Colonic mucosa (tissue), 4 donors: ENCODE measurements at regions not wholly inside any gene's neighbourhood (a gene's known extent, or its start where the extent isn't known, plus 50 kb on each side); places are given as distances from the start of the nearest gene placed in this dataset.

ENCODE experiments used
- DNase-seq: peaks from one replicate; pipeline ENCODE4 v3.0.0-alpha.2; 2020
- H3K27ac ChIP-seq: fragments of 200-600 bp; one replicate; pipeline ENCODE4 v1.8.0; 2021
- H3K27me3 ChIP-seq: fragments of 200-600 bp; one replicate; pipeline ENCODE4 v1.8.0; 2021
- H3K36me3 ChIP-seq: fragments of 200-600 bp; one replicate; pipeline ENCODE4 v1.8.0; 2021
- H3K4me1 ChIP-seq: fragments of 200-600 bp; one replicate; pipeline ENCODE4 v1.8.0; 2021; ENCODE audit warnings: mild to moderate bottlenecking
- H3K4me3 ChIP-seq: fragments of 200-600 bp; one replicate; pipeline ENCODE4 v1.8.0; 2021
- H3K9ac ChIP-seq, 2 donors: one replicate each; pipeline ENCODE4 v1.7.0; 2013; ENCODE audit warnings: control low read depth in 2 of 2, low read depth in 2 of 2, low read length in 2 of 2
- H3K9me3 ChIP-seq: fragments of 200-600 bp; one replicate; pipeline ENCODE4 v1.8.0; 2021
- CTCF ChIP-seq: fragments of 200-600 bp; IDR thresholded peaks from one replicate; pipeline ENCODE4 v1.8.0; 2022; ENCODE audit warnings: antibody characterized with exemption, mild to moderate bottlenecking
- intact Hi-C: fragments of 100-400 bp; cut with DNase I; formaldehyde crosslinking; loops from one replicate; pipeline ENCODE4 v1.14.1; 2022
- donor health status: healthy.
- donor health status: DM: no; HTN: no; CAD: no.
- donor health status: DM: no; HTN: no; CAD: no.

DNA sequence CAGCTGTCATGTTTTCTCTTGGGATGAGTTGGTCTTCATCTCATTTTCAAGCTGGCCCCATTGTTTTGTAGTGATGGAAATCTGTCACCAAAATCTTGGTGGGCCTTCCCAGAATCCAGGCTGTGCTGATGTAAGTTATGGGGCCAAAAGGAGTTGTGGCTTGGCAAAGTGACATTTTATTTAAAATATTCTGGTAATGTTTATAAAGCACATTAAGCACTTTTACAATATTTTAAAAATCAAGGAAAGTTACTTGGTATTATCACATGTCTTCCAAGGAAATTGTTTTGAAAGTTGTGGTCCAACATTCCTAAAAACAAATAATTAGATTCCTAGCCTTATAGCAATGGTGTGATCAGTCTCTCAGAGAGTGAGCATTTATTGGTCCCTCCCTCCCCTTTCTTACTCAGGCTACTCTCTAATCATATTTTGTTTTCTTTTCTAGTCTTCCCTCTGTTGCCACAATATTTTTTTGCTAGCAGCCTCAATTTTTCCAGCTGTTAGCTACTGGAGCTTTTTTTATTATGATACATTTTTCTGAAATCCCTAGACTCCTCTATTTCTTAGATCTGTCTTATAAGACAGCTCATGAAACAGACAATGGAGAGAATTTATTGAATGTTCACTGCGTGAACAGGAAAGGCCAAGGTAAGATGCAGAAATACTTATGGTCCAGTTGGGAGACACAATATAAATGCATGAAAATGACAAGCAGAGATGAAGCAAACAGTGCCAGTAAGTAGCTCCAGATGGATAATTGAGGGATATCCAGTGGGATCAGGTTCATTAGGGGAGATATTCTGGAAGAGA lies 408.1 kb upstream of the ZNF608 start:
- H3K4me3 ChIP-seq, result no peak overlapping the region
- no peak for DNase-seq
- no peaks in the 10 kb centered on the region for H3K36me3 ChIP-seq
- no peak overlapping the region for H3K9ac ChIP-seq
- no peaks in the 10 kb centered on the region for H3K27me3 ChIP-seq
- no peaks in the 10 kb centered on the region for H3K9me3 ChIP-seq
- intact Hi-C loops, result no loop called here
- TF ChIP-seq CTCF, result no peak
- no peak overlapping the region for H3K27ac ChIP-seq
- no peaks in the 10 kb centered on the region for H3K4me1 ChIP-seq

GRCh38 chr5:125160787-125161502 lies 414.5 kb upstream of the ZNF608 start:
- no peaks in the 10 kb centered on the region for H3K36me3 ChIP-seq
- H3K4me3 ChIP-seq, result no peak overlapping the region
- intact Hi-C loops, result no loop called here
- no peak for TF ChIP-seq CTCF
- H3K9me3 ChIP-seq, result no peaks in the 10 kb centered on the region
- no peak overlapping the region for H3K27ac ChIP-seq
- no peak for DNase-seq
- H3K9ac ChIP-seq, result no peak overlapping the region
- no peaks in the 10 kb centered on the region for H3K27me3 ChIP-seq
- H3K4me1 ChIP-seq, result no peaks in the 10 kb centered on the region

DNA sequence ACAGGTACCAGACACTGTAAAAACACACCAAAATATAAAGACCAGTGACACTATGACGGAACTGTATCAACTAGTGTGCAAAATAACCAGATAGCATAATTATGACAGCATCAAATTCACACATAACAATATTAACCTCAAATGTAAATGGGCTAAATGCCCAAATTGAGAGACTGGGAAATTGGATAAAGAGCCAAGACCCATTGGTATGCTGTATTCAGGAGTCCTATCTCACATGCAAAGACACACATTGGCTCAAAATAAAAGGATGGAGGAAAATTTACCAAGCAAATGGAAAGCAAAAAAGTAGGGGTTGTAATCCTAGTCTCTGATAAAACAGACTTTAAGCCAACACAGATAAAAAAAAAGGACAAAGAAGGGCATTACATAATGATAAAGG lies 416.3 kb upstream of the ZNF608 start:
- intact Hi-C loops, result no loop called here
- no peak for TF ChIP-seq CTCF
- no peaks in the 10 kb centered on the region for H3K36me3 ChIP-seq
- no peak for DNase-seq
- H3K27ac ChIP-seq, result no peak overlapping the region
- H3K4me1 ChIP-seq, result no peaks in the 10 kb centered on the region
- no peak overlapping the region for H3K9ac ChIP-seq
- no peak overlapping the region for H3K4me3 ChIP-seq
- no peaks in the 10 kb centered on the region for H3K9me3 ChIP-seq
- H3K27me3 ChIP-seq, result no peaks in the 10 kb centered on the region

DNA sequence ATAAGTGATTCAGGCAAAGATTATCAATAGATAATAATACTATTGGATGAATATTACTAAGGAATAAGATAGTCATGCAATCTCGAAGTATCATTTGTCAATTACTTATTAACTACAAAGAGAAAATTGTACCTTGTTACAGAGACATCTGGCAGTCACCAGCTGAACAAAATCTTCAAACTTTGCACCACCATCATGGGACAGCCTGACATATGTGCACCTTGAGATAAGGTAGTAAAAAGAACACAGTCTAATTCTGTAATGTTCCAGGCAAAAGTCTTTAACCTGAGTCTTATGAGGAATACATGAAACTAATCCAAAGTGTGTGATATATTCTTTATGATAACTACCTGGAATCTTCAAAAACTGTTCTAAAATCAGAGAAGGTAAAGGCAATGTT lies 423.0 kb upstream of the ZNF608 start:
- no peaks in the 10 kb centered on the region for H3K9me3 ChIP-seq
- intact Hi-C loops, result no loop called here
- no peak overlapping the region for H3K9ac ChIP-seq
- H3K4me3 ChIP-seq, result no peak overlapping the region
- no peaks in the 10 kb centered on the region for H3K27me3 ChIP-seq
- no peak for TF ChIP-seq CTCF
- H3K36me3 ChIP-seq, result no peaks in the 10 kb centered on the region
- no peaks in the 10 kb centered on the region for H3K4me1 ChIP-seq
- H3K27ac ChIP-seq, result no peak overlapping the region
- no peak for DNase-seq

DNA sequence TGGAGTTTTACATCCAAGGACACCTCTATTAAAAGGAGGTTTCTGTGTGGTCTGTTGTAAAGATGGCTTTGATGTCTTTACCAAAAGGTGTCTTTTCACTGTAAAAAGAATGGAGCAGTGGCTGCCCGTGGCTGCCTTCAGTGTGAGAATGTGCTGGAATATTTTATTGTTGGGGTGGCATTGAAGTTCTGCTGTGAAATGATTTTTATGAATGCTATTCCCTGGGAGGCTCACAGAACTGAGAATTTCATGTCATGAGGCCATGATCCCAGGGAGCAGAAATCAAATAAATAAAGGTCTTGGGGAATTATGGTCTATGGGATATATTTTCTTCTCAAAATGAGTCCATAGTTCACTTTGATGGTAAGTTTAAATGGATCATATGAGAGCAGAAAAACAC lies 425.2 kb upstream of the ZNF608 start:
- Histone ChIP-seq H3K36me3 (no peaks in the 10 kb centered on the region), H3K4me1 (no peaks in the 10 kb centered on the region), H3K27ac (no peak overlapping the region), H3K9ac (no peak overlapping the region), H3K4me3 (no peak overlapping the region), H3K9me3 (no peaks in the 10 kb centered on the region), H3K27me3 (no peaks in the 10 kb centered on the region)
- no peak for TF ChIP-seq CTCF
- no peak for DNase-seq
- intact Hi-C loops, result no loop called here
